SK-N-SH (cell line): ENCODE measurements at regions not wholly inside any gene's neighbourhood (a gene's known extent, or its start where the extent isn't known, plus 50 kb on each side); places are given as distances from the start of the nearest gene placed in this dataset.

ENCODE experiments used
- CTCF ChIA-PET: fragments of 300-600, 350-600 bp; formaldehyde crosslinking; extraction: SDS; loops from one replicate; lab custom pipeline; 2021; lab: Yijun Ruan, JAX
- POLR2A ChIA-PET: fragments of 350-600 bp; sonication (Branson Sonifier 250); formaldehyde crosslinking; extraction: SDS; loops from one replicate; lab custom pipeline; 2020; ENCODE audit warnings: antibody characterized with exemption, inconsistent platforms; lab: Yijun Ruan, JAX
- DNase-seq: peaks from one replicate; pipeline ENCODE4 v3.0.0; 2012
- H2AFZ ChIP-seq: fragments of 200-600 bp; sonication (generic); 2 replicates; pipeline ENCODE4 v1.8.1; 2016; ENCODE audit warnings: antibody characterized with exemption, mild to moderate bottlenecking, low read depth
- H3F3A ChIP-seq: fragments of 200-600 bp; sonication (generic); replicated peaks from 2 replicates; pipeline ENCODE3; 2016; ENCODE audit warnings: antibody characterized with exemption, mild to moderate bottlenecking; ENCODE audit not compliant: insufficient read depth
- H3K27ac ChIP-seq, 2 experiments: fragments of 200-500 bp in 1 of 2; fragments of 200-600 bp in 1 of 2; sonication (Bioruptor generic) in 1 of 2; sonication (generic), shearing (Covaris generic) in 1 of 2; 2 replicates each; pipeline versions ENCODE4 v1.5.1 to v1.6.1; 2014 to 2016; ENCODE audit warnings: low read depth in 2 of 2, inconsistent platforms in 1 of 2, low read length in 1 of 2, mild to moderate bottlenecking in 1 of 2, mixed read lengths in 1 of 2
- H3K27me3 ChIP-seq: fragments of 200-600 bp; sonication (generic), shearing (Covaris generic); 2 replicates; pipeline ENCODE4 v1.6.1; 2016; ENCODE audit warnings: mixed run types; ENCODE audit not compliant: insufficient read depth
- H3K36me3 ChIP-seq, 2 experiments: fragments of 200-500 bp in 1 of 2; fragments of 200-600 bp in 1 of 2; sonication (Bioruptor generic) in 1 of 2; sonication (generic) in 1 of 2; replicated peaks in 1 of 2; 2 replicates each; pipeline versions ENCODE3 to v1.5.1; 2014 to 2016; ENCODE audit warnings: low read length in 1 of 2, mild to moderate bottlenecking in 1 of 2; ENCODE audit not compliant: insufficient read depth in 2 of 2, control insufficient read depth in 1 of 2
- H3K4me1 ChIP-seq, 2 experiments: fragments of 200-500 bp in 1 of 2; fragments of 200-600 bp in 1 of 2; sonication (Bioruptor generic) in 1 of 2; sonication (generic), shearing (Covaris generic) in 1 of 2; 2 replicates each; pipeline versions ENCODE4 v1.5.1 to v1.6.1; 2014 to 2016; ENCODE audit warnings: low read depth in 1 of 2, low read length in 1 of 2, mixed run types in 1 of 2; ENCODE audit not compliant: insufficient read depth in 2 of 2, control insufficient read depth in 1 of 2
- H3K4me2 ChIP-seq: fragments of 200-600 bp; sonication (generic), shearing (Covaris generic); 2 replicates; pipeline ENCODE4 v1.6.1; 2017; ENCODE audit warnings: mixed run types
- H3K4me3 ChIP-seq, 2 experiments: fragments of 200-500 bp in 1 of 2; fragments of 200-600 bp in 1 of 2; sonication (Bioruptor generic) in 1 of 2; sonication (generic), shearing (Covaris generic) in 1 of 2; 2 replicates each; pipeline versions ENCODE4 v1.5.1 to v1.8.1; 2014 to 2016; ENCODE audit warnings: low read depth in 2 of 2, inconsistent platforms in 1 of 2, low read length in 1 of 2, mild to moderate bottlenecking in 1 of 2, mixed read lengths in 1 of 2, moderate library complexity in 1 of 2
- H3K79me2 ChIP-seq: fragments of 200-600 bp; sonication (generic); 2 replicates; pipeline ENCODE4 v1.8.1; 2017; ENCODE audit warnings: mild to moderate bottlenecking; ENCODE audit not compliant: insufficient read depth
- H3K9ac ChIP-seq: fragments of 200-600 bp; sonication (generic); 2 replicates; pipeline ENCODE4 v1.6.1; 2017; ENCODE audit warnings: mixed run types
- H3K9me2 ChIP-seq: fragments of 200-600 bp; sonication (generic); 2 replicates; pipeline ENCODE4 v1.6.1; 2017; ENCODE audit warnings: mixed run types
- H3K9me3 ChIP-seq: fragments of 200-600 bp; sonication (generic); 2 replicates; pipeline ENCODE4 v1.6.1; 2017; ENCODE audit warnings: mixed run types, mild to moderate bottlenecking, moderate library complexity
- H4K20me1 ChIP-seq: fragments of 200-600 bp; sonication (generic); 2 replicates; pipeline ENCODE4 v1.6.1; 2017; ENCODE audit warnings: mild to moderate bottlenecking, mixed run types; ENCODE audit not compliant: insufficient read depth
- EP300 ChIP-seq, 2 experiments: IDR thresholded peaks; 2 replicates each; pipeline versions ENCODE4 v1.4.0 to v1.6.1; 2012; ENCODE audit warnings: borderline replicate concordance in 1 of 2, low read depth in 1 of 2, low read length in 1 of 2
- FOSL2 ChIP-seq: IDR thresholded peaks from 2 replicates; pipeline ENCODE4 v1.4.0; 2012; ENCODE audit warnings: low read depth, mild to moderate bottlenecking, moderate library complexity, borderline replicate concordance
- GABPA ChIP-seq: IDR thresholded peaks from 2 replicates; pipeline ENCODE4 v1.4.0; 2012; ENCODE audit warnings: low read depth, mild to moderate bottlenecking
- GATA2 ChIP-seq: sonication (generic); formaldehyde crosslinking; IDR thresholded peaks from 2 replicates; pipeline ENCODE4 v1.5.0; 2020; ENCODE audit warnings: mild to moderate bottlenecking, missing genetic modification reagents
- MXI1 ChIP-seq: IDR thresholded peaks from 2 replicates; pipeline ENCODE4 v1.6.1; 2012; ENCODE audit warnings: mild to moderate bottlenecking, low read depth, low read length, improper control_type of control experiment
- POLR2AphosphoS5 ChIP-seq: IDR thresholded peaks from 2 replicates; pipeline ENCODE4 v1.6.1; 2012; ENCODE audit warnings: low read depth, low read length
- RAD21 ChIP-seq: IDR thresholded peaks from 2 replicates; pipeline ENCODE4 v1.6.1; 2012; ENCODE audit warnings: mild to moderate bottlenecking, low read length
- RCOR1 ChIP-seq: fragments of 150-350 bp; IDR thresholded peaks from 2 replicates; pipeline ENCODE4 v1.6.1; 2017; ENCODE audit warnings: antibody characterized with exemption, low read length
- RFX5 ChIP-seq: IDR thresholded peaks from 2 replicates; pipeline ENCODE4 v1.6.1; 2012; ENCODE audit warnings: mild to moderate bottlenecking, improper control_type of control experiment, low read length
- RXRA ChIP-seq: IDR thresholded peaks from 2 replicates; pipeline ENCODE4 v1.4.0; 2012; ENCODE audit warnings: low read depth, mild to moderate bottlenecking, borderline replicate concordance
- TCF12 ChIP-seq: IDR thresholded peaks from 2 replicates; pipeline ENCODE4 v1.4.0; 2012
- TEAD4 ChIP-seq: IDR thresholded peaks from 2 replicates; pipeline ENCODE4 v1.4.0; 2012; ENCODE audit warnings: mild to moderate bottlenecking, borderline replicate concordance; ENCODE audit not compliant: insufficient read depth
- WGBS: methylation state at CpG from one replicate; pipeline ENCODE4 v1.1.6; 2017; ENCODE audit warnings: low lambda C conversion rate; 5-methylcytosine and 5-hydroxymethylcytosine counted together
- TF ChIP-seq, protein P1 (sequence below): IDR thresholded peaks from 2 replicates; pipeline ENCODE4 v1.4.0; 2012; ENCODE audit warnings: low read depth, borderline replicate concordance
- TF ChIP-seq, protein P2 (sequence below): fragments of 150-350 bp; IDR thresholded peaks from 2 replicates; pipeline ENCODE4 v1.6.1; 2016; ENCODE audit warnings: mild to moderate bottlenecking, low read depth, low read length
- TF ChIP-seq, protein P3 (sequence below): IDR thresholded peaks from 2 replicates; pipeline ENCODE4; 2012
- TF ChIP-seq, protein P4 (sequence below): IDR thresholded peaks from 2 replicates; pipeline ENCODE4 v1.4.0; 2012; ENCODE audit warnings: low read depth
- TF ChIP-seq, protein P5 (sequence below): fragments of 200-600 bp; sonication (generic); IDR thresholded peaks from 2 replicates; pipeline ENCODE4 v1.6.1; 2017; ENCODE audit warnings: antibody characterized with exemption, mild to moderate bottlenecking, moderate library complexity
- TF ChIP-seq, protein P6 (sequence below): fragments of 150-350 bp; IDR thresholded peaks from 2 replicates; pipeline ENCODE4 v1.6.1; 2017; ENCODE audit warnings: antibody characterized with exemption, low read length, low read depth, borderline replicate concordance

DNA sequence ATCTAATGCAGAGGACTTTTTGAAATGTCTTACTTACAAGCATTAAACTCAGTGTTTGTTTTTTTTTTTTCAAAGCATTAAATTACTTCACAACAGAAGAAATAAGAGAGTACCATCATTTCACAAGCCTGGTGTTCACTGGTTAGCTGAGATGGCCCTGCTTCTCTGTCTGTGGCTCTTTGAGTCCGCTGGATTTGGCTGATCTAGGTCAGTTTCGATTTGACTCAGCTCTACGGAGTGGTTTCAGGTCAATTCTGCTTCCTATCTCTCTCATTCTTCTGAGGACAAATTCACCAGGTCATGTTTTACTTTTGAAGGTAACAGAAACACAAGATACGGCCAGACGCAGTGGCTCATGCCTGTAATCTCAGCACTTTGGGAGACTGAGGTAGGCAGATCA is 1066.1 kb downstream of the FLRT2 start:
- Histone ChIP-seq H3K27me3 (no peaks in the 10 kb centered on the region), H3K4me2 (no peak overlapping the region), H3K9me2 (no peaks in the 10 kb centered on the region), H3K79me2 (no peaks in the 10 kb centered on the region), H3K9ac (no peak overlapping the region), H4K20me1 (no peaks in the 10 kb centered on the region), H3K4me3 (no peak overlapping the region), H3K9me3 (no peaks in the 10 kb centered on the region), H3F3A (no peaks in the 10 kb centered on the region), H3K4me1 (no peaks in the 10 kb centered on the region)
- POLR2A ChIA-PET = no interaction called here
- DNase-seq = no peak
- WGBS = 47% methylated on average over 5 of the region's 5 CpGs
- CTCF ChIA-PET = no interaction called here
- TF ChIP-seq POLR2AphosphoS5 = no peak
- TF ChIP-seq, protein P1, sequence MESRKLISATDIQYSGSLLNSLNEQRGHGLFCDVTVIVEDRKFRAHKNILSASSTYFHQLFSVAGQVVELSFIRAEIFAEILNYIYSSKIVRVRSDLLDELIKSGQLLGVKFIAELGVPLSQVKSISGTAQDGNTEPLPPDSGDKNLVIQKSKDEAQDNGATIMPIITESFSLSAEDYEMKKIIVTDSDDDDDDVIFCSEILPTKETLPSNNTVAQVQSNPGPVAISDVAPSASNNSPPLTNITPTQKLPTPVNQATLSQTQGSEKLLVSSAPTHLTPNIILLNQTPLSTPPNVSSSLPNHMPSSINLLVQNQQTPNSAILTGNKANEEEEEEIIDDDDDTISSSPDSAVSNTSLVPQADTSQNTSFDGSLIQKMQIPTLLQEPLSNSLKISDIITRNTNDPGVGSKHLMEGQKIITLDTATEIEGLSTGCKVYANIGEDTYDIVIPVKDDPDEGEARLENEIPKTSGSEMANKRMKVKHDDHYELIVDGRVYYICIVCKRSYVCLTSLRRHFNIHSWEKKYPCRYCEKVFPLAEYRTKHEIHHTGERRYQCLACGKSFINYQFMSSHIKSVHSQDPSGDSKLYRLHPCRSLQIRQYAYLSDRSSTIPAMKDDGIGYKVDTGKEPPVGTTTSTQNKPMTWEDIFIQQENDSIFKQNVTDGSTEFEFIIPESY = no peak
- no peak for TF ChIP-seq RFX5
- no peak for TF ChIP-seq TEAD4
- TF ChIP-seq RCOR1 = no peak
- TF ChIP-seq, all 33 proteins: peak for 0
- H2AFZ ChIP-seq = no peak overlapping the region
- H3K27ac ChIP-seq = no peak overlapping the region
- H3K36me3 ChIP-seq = no peaks in the 10 kb centered on the region

DNA sequence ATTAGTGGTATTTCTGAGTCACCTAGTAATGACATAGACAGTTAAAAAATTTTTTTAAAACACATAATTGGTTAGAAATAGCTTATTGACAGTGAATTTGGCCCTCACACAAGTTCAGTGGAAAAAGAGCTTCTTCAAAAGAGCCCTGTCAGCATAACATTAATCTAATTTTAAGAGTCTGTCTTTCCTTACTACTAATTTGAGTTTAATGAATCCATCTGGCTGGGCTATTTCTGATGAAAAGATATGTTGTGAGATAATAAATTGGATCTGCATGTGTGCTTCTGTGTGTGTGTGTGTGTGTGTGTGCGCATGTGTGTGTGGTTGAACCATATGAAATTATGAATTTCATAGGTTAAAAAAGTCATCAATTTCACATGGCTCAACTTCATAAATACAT is 1045.2 kb downstream of the FLRT2 start:
- H3K36me3 ChIP-seq = no peaks in the 10 kb centered on the region
- peak overlapping the region; percentile 76 for H2AFZ ChIP-seq
- H3K27ac ChIP-seq = peak overlapping the region in 1 of 2 experiments; percentile 82; a peak in 2 of 4 replicates
- peak overlapping the region; percentile 61; the same call in 1 of the 2 replicates for H3K4me2 ChIP-seq
- H3K9me2 ChIP-seq = no peaks in the 10 kb centered on the region
- DNase-seq = peak; percentile 13
- peaks cover 31% of the 10 kb centered on the region for H3F3A ChIP-seq
- no peaks in the 10 kb centered on the region for H3K27me3 ChIP-seq
- 17% methylated on average over 1 of the region's 1 CpG for WGBS
- no peaks in the 10 kb centered on the region; a peak in 2 of 4 replicates for H3K4me1 ChIP-seq
- no peaks in the 10 kb centered on the region for H4K20me1 ChIP-seq
- H3K4me3 ChIP-seq = 0 out of 4 replicates have a peak overlapping the region, but pooled peaks of 1 of the 2 experiments have one; percentile 40
- ChIA-PET POLR2A (no interaction called here), CTCF (no interaction called here)
- H3K9ac ChIP-seq = peak overlapping the region; percentile 59; the same call in 1 of the 2 replicates
- no peaks in the 10 kb centered on the region for H3K9me3 ChIP-seq
- H3K79me2 ChIP-seq = no peaks in the 10 kb centered on the region
- TF ChIP-seq GATA2 = peak; percentile 79
- TF ChIP-seq, protein P1 = no peak
- TF ChIP-seq, protein P2, sequence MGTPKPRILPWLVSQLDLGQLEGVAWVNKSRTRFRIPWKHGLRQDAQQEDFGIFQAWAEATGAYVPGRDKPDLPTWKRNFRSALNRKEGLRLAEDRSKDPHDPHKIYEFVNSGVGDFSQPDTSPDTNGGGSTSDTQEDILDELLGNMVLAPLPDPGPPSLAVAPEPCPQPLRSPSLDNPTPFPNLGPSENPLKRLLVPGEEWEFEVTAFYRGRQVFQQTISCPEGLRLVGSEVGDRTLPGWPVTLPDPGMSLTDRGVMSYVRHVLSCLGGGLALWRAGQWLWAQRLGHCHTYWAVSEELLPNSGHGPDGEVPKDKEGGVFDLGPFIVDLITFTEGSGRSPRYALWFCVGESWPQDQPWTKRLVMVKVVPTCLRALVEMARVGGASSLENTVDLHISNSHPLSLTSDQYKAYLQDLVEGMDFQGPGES = no peak
- TF ChIP-seq GABPA = no peak
- no peak for TF ChIP-seq MXI1
- TF ChIP-seq, protein P3, sequence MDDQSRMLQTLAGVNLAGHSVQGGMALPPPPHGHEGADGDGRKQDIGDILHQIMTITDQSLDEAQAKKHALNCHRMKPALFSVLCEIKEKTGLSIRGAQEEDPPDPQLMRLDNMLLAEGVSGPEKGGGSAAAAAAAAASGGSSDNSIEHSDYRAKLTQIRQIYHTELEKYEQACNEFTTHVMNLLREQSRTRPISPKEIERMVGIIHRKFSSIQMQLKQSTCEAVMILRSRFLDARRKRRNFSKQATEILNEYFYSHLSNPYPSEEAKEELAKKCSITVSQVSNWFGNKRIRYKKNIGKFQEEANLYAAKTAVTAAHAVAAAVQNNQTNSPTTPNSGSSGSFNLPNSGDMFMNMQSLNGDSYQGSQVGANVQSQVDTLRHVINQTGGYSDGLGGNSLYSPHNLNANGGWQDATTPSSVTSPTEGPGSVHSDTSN = peak; percentile 25; the same call in 1 of the 2 replicates
- TF ChIP-seq RAD21 = no peak
- TF ChIP-seq, protein P4, sequence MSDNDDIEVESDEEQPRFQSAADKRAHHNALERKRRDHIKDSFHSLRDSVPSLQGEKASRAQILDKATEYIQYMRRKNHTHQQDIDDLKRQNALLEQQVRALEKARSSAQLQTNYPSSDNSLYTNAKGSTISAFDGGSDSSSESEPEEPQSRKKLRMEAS = no peak
- no peak for TF ChIP-seq FOSL2
- TF ChIP-seq, protein P5, sequence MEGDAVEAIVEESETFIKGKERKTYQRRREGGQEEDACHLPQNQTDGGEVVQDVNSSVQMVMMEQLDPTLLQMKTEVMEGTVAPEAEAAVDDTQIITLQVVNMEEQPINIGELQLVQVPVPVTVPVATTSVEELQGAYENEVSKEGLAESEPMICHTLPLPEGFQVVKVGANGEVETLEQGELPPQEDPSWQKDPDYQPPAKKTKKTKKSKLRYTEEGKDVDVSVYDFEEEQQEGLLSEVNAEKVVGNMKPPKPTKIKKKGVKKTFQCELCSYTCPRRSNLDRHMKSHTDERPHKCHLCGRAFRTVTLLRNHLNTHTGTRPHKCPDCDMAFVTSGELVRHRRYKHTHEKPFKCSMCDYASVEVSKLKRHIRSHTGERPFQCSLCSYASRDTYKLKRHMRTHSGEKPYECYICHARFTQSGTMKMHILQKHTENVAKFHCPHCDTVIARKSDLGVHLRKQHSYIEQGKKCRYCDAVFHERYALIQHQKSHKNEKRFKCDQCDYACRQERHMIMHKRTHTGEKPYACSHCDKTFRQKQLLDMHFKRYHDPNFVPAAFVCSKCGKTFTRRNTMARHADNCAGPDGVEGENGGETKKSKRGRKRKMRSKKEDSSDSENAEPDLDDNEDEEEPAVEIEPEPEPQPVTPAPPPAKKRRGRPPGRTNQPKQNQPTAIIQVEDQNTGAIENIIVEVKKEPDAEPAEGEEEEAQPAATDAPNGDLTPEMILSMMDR = no peak
- TF ChIP-seq, protein P6, sequence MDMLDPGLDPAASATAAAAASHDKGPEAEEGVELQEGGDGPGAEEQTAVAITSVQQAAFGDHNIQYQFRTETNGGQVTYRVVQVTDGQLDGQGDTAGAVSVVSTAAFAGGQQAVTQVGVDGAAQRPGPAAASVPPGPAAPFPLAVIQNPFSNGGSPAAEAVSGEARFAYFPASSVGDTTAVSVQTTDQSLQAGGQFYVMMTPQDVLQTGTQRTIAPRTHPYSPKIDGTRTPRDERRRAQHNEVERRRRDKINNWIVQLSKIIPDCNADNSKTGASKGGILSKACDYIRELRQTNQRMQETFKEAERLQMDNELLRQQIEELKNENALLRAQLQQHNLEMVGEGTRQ = no peak
- TF ChIP-seq RXRA = no peak
- TF ChIP-seq EP300 (IDR thresholded peaks at IDR 0.05; ENCODE audit: borderline replicate concordance in 1 of 2, low read depth in 1 of 2, low read length in 1 of 2) = peak in 1 of 2 experiments; percentile 70; a peak in 2 of 4 replicates
- TF ChIP-seq TCF12 = peak; percentile 60
